GM23248 (cell line): ENCODE measurements at regions not wholly inside any gene's neighbourhood (a gene's known extent, or its start where the extent isn't known, plus 50 kb on each side); places are given as distances from the start of the nearest gene placed in this dataset.

Experiments
- DNase-seq: peaks from one replicate; pipeline ENCODE4 v3.0.0-alpha.2; 2015
- H2AFZ ChIP-seq: fragments of 200-600 bp; sonication (generic); 2 replicates; pipeline ENCODE4 v1.6.1; 2016; ENCODE audit warnings: antibody characterized with exemption
- H3F3A ChIP-seq: fragments of 200-600 bp; sonication (generic); 2 replicates; pipeline ENCODE4 v1.6.1; 2016; ENCODE audit warnings: mild to moderate bottlenecking, antibody characterized with exemption, mixed run types; ENCODE audit not compliant: insufficient read depth
- H3K27ac ChIP-seq: fragments of 200-600 bp; sonication (generic); 2 replicates; pipeline ENCODE4 v1.5.1; 2016; ENCODE audit warnings: mild to moderate bottlenecking
- H3K27me3 ChIP-seq: fragments of 200-600 bp; sonication (generic); replicated peaks from 2 replicates; pipeline ENCODE4 v1.6.1; 2016; ENCODE audit warnings: mild to moderate bottlenecking; ENCODE audit not compliant: insufficient read depth
- H3K36me3 ChIP-seq: fragments of 200-600 bp; sonication (generic); 2 replicates; pipeline ENCODE4 v1.6.1; 2016; ENCODE audit warnings: low read depth, mild to moderate bottlenecking
- H3K4me1 ChIP-seq: fragments of 200-600 bp; sonication (generic); 2 replicates; pipeline ENCODE4 v1.6.1; 2016; ENCODE audit warnings: mild to moderate bottlenecking; ENCODE audit not compliant: insufficient read depth
- H3K4me2 ChIP-seq: fragments of 200-600 bp; sonication (generic); one replicate; pipeline ENCODE4 v1.6.1; 2016; ENCODE audit warnings: mild to moderate bottlenecking; ENCODE audit not compliant: unreplicated experiment
- H3K4me3 ChIP-seq: fragments of 200-600 bp; sonication (generic); 2 replicates; pipeline ENCODE4 v1.5.1; 2016; ENCODE audit warnings: mild to moderate bottlenecking
- H3K79me2 ChIP-seq: fragments of 200-600 bp; sonication (generic); 2 replicates; pipeline ENCODE4 v1.6.1; 2016; ENCODE audit warnings: mild to moderate bottlenecking; ENCODE audit not compliant: insufficient read depth
- H3K9ac ChIP-seq: fragments of 200-600 bp; sonication (generic); 2 replicates; pipeline ENCODE4 v1.6.1; 2016; ENCODE audit warnings: mild to moderate bottlenecking
- H3K9me2 ChIP-seq: fragments of 200-600 bp; sonication (generic); 2 replicates; pipeline ENCODE4 v1.6.1; 2016; ENCODE audit warnings: mixed run types, mild to moderate bottlenecking, moderate library complexity; ENCODE audit not compliant: insufficient read depth
- H3K9me3 ChIP-seq: fragments of 200-600 bp; sonication (generic); one replicate; pipeline ENCODE4 v1.6.1; 2017; ENCODE audit warnings: low read depth
- H4K20me1 ChIP-seq: fragments of 200-600 bp; sonication (generic); 2 replicates; pipeline ENCODE4 v1.6.0; 2016; ENCODE audit not compliant: insufficient read depth
- EZH2 ChIP-seq: fragments of 200-600 bp; sonication (generic); IDR thresholded peaks from 2 replicates; pipeline ENCODE4 v1.6.1; 2018; ENCODE audit warnings: antibody characterized with exemption, mild to moderate bottlenecking; ENCODE audit not compliant: insufficient read depth, poor library complexity, severe bottlenecking
- EZH2phosphoT487 ChIP-seq: fragments of 200-600 bp; sonication (generic); IDR thresholded peaks from 2 replicates; pipeline ENCODE4 v1.6.1; 2018; ENCODE audit warnings: antibody characterized with exemption, moderate library complexity, mild to moderate bottlenecking, low read depth; ENCODE audit not compliant: insufficient read depth
- WGBS, 2 experiments: methylation state at CpG; one replicate each; pipeline ENCODE4 v1.1.6; 2015 to 2017; ENCODE audit warnings: low lambda C conversion rate in 2 of 2, low coverage in 1 of 2; ENCODE audit errors: missing lambda C conversion rate in 2 of 2; 5-methylcytosine and 5-hydroxymethylcytosine counted together
- in situ Hi-C: fragments of 300-500 bp; cut with MboI; formaldehyde crosslinking; loops from 2 replicates; pipeline ENCODE4 v1.15.0; 2020

- Histone ChIP-seq H3K9me2 (no peaks in the 10 kb centered on the region), H3K4me3 (no peak overlapping the region), H3K27ac (no peak overlapping the region), H3K36me3 (no peaks in the 10 kb centered on the region), H3K4me1 (no peaks in the 10 kb centered on the region), H3K9ac (no peak overlapping the region), H3K4me2 (no peak overlapping the region), H3K79me2 (no peaks in the 10 kb centered on the region), H3F3A (no peaks in the 10 kb centered on the region), H3K9me3 (no peaks in the 10 kb centered on the region), H4K20me1 (no peaks in the 10 kb centered on the region), H2AFZ (no peak overlapping the region), H3K27me3 (no peaks in the 10 kb centered on the region)
- no peak for DNase-seq
- TF ChIP-seq EZH2phosphoT487 (no peak), EZH2 (no peak)
- in situ Hi-C loops, result no loop called here
Measured at GRCh38 chr20:24273251-24273650, 196.2 kb upstream of the SYNDIG1 start.

- no peaks in the 10 kb centered on the region for H4K20me1 ChIP-seq
Measured at GRCh38 chr20:24261351-24261750, 208.1 kb upstream of the SYNDIG1 start.

GRCh38 chr20:24257171-24257570 is 212.3 kb upstream of the SYNDIG1 start:
- 0 out of 2 replicates have a peak, but pooled peaks cover 10% of the 10 kb centered on the region for H3K27me3 ChIP-seq
- no peak for TF ChIP-seq EZH2
- no peak for TF ChIP-seq EZH2phosphoT487
- no peaks in the 10 kb centered on the region for H3K9me3 ChIP-seq
- no peaks in the 10 kb centered on the region for H3K79me2 ChIP-seq
- no peak overlapping the region for H3K4me2 ChIP-seq
- no peaks in the 10 kb centered on the region for H3K36me3 ChIP-seq
- H3K4me3 ChIP-seq, result no peak overlapping the region
- no peak overlapping the region for H2AFZ ChIP-seq
- H3K9ac ChIP-seq, result no peak overlapping the region
- H4K20me1 ChIP-seq, result no peaks in the 10 kb centered on the region
- no peaks in the 10 kb centered on the region for H3F3A ChIP-seq
- no peaks in the 10 kb centered on the region for H3K9me2 ChIP-seq
- in situ Hi-C loops, result no loop called here
- no peak overlapping the region for H3K27ac ChIP-seq
- peak; percentile 9 for DNase-seq
- WGBS, 2 experiments, result 36 to 37% methylated on average over 3 of the region's 3 CpGs
- no peaks in the 10 kb centered on the region for H3K4me1 ChIP-seq

More at GRCh38 chr20:24261351-24261750, 208.1 kb upstream of the SYNDIG1 start:
- H3K4me3 ChIP-seq, result no peak overlapping the region
- no peak overlapping the region for H3K9ac ChIP-seq
- H3F3A ChIP-seq, result no peaks in the 10 kb centered on the region
- H3K9me2 ChIP-seq, result no peaks in the 10 kb centered on the region
- no peaks in the 10 kb centered on the region for H3K79me2 ChIP-seq
- 0 out of 2 replicates have a peak, but pooled peaks cover 8% of the 10 kb centered on the region for H3K27me3 ChIP-seq
- DNase-seq, result no peak
- no peak overlapping the region for H3K4me2 ChIP-seq
- H3K36me3 ChIP-seq, result no peaks in the 10 kb centered on the region
- no peaks in the 10 kb centered on the region for H3K9me3 ChIP-seq
- no peak overlapping the region for H3K27ac ChIP-seq
- 10 to 23% methylated on average over 3 of the region's 3 CpGs for WGBS, 2 experiments
- in situ Hi-C loops, result no loop called here
- H3K4me1 ChIP-seq, result no peaks in the 10 kb centered on the region
- no peak overlapping the region for H2AFZ ChIP-seq
- TF ChIP-seq EZH2phosphoT487, result no peak
- no peak for TF ChIP-seq EZH2

GRCh38 chr20:24256307-24256706 is 213.1 kb upstream of the SYNDIG1 start:
- no peaks in the 10 kb centered on the region for H3K9me2 ChIP-seq
- H3K4me3 ChIP-seq, result no peak overlapping the region
- TF ChIP-seq EZH2phosphoT487, result no peak
- no peak for TF ChIP-seq EZH2
- H3K9me3 ChIP-seq, result no peaks in the 10 kb centered on the region
- H3K79me2 ChIP-seq, result no peaks in the 10 kb centered on the region
- no peaks in the 10 kb centered on the region for H4K20me1 ChIP-seq
- no peak overlapping the region for H3K27ac ChIP-seq
- H3F3A ChIP-seq, result no peaks in the 10 kb centered on the region
- H2AFZ ChIP-seq, result no peak overlapping the region
- 0 out of 2 replicates have a peak, but pooled peaks cover 10% of the 10 kb centered on the region for H3K27me3 ChIP-seq
- DNase-seq, result no peak
- no peak overlapping the region for H3K9ac ChIP-seq
- no peaks in the 10 kb centered on the region for H3K36me3 ChIP-seq
- WGBS, 2 experiments, result 26 to 33% methylated on average over 9 of the region's 9 CpGs
- no peak overlapping the region for H3K4me2 ChIP-seq
- H3K4me1 ChIP-seq, result no peaks in the 10 kb centered on the region
- in situ Hi-C loops, result no loop called here

DNA sequence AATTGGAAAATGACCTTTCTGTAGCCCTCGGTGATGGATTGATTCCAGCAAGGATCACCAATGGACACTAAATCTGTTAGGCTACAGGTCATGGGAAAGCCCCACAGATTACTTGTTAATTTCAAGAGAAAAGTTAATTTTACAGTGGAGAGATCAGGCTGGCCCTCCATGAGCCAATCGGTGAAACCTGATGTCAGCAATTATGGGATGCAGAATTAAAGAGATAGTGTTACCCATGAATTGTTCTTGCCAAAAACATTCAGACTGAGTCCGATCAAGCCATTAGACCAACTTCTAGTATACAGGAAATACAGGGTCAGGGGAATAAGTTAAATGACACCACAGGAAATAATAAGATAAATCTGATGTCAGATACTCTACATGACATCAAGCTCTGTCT is 214.9 kb upstream of the SYNDIG1 start:
- Histone ChIP-seq H3F3A (no peaks in the 10 kb centered on the region), H3K79me2 (no peaks in the 10 kb centered on the region), H3K9me2 (no peaks in the 10 kb centered on the region), H3K4me3 (no peak overlapping the region), H4K20me1 (no peaks in the 10 kb centered on the region), H2AFZ (no peak overlapping the region), H3K4me1 (no peaks in the 10 kb centered on the region), H3K27me3 (peaks cover 10% of the 10 kb centered on the region; the same call in 1 of the 2 replicates), H3K36me3 (no peaks in the 10 kb centered on the region), H3K9ac (no peak overlapping the region), H3K27ac (no peak overlapping the region), H3K4me2 (no peak overlapping the region), H3K9me3 (no peaks in the 10 kb centered on the region)
- 46 to 51% methylated on average over 3 of the region's 3 CpGs for WGBS, 2 experiments
- DNase-seq, result no peak
- TF ChIP-seq EZH2 (no peak), EZH2phosphoT487 (no peak)
- in situ Hi-C loops, result no loop called here
